ENCODE measurements at regions not wholly inside any gene's neighbourhood (a gene's known extent, or its start where the extent isn't known, plus 50 kb on each side); places are given as distances from the start of the nearest gene placed in this dataset.
"Not testable (repeated sequence)": the region's sequence is repeated elsewhere in the genome, so short reads cannot be mapped to it uniquely, and the experiment has no call there.

DNA sequence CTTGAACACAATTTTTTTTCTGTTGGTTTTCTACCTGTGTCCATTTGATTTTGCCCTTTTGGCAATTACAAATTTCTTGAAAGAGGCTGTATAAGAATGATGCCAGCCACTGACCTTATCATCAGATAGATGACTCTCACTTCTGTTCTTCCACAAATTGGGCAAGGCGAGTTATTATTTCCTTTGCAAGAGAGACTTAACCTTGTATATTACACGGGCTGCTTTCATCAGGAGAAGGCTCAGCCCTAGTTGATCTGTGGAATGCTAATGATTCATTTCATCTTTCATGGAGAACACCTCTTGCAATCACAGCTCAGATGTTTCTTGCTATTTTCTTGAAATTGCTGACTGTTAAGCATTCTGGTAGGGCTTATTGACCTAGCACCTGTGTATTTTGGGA is 1155.4 kb downstream of the STIM2 start:
- Mint-ChIP-seq H3K27me3 (no peaks in the 10 kb centered on the region), H3K36me3 (ENCODE audit: low read depth) (no peaks in the 10 kb centered on the region), H3K9me3 (peaks cover 11% of the 10 kb centered on the region), H3K4me3 (no peak overlapping the region), H3K27ac (no peak overlapping the region), H3K4me1 (ENCODE audit: low read depth) (no peaks in the 10 kb centered on the region)
- TF ChIP-seq, protein P1, sequence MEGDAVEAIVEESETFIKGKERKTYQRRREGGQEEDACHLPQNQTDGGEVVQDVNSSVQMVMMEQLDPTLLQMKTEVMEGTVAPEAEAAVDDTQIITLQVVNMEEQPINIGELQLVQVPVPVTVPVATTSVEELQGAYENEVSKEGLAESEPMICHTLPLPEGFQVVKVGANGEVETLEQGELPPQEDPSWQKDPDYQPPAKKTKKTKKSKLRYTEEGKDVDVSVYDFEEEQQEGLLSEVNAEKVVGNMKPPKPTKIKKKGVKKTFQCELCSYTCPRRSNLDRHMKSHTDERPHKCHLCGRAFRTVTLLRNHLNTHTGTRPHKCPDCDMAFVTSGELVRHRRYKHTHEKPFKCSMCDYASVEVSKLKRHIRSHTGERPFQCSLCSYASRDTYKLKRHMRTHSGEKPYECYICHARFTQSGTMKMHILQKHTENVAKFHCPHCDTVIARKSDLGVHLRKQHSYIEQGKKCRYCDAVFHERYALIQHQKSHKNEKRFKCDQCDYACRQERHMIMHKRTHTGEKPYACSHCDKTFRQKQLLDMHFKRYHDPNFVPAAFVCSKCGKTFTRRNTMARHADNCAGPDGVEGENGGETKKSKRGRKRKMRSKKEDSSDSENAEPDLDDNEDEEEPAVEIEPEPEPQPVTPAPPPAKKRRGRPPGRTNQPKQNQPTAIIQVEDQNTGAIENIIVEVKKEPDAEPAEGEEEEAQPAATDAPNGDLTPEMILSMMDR (IDR thresholded peaks at IDR 0.05): no peak
- DNase-seq (no peak), ATAC-seq (ENCODE audit: poor library complexity) (no peak)
- ChIA-PET POLR2A (no interaction called here), CTCF (no interaction called here)
- no peaks in the 10 kb centered on the region for H3K4me1 ChIP-seq (ENCODE audit: insufficient read depth, low read length)
- no peak overlapping the region for H3K4me3 ChIP-seq (ENCODE audit: low read length)
- no peaks in the 10 kb centered on the region for H3K27me3 ChIP-seq (ENCODE audit: control insufficient read depth in 1 of 2, insufficient read depth in 2 of 2, low read length in 2 of 2)
- H3K27ac ChIP-seq (ENCODE audit: low read depth in 1 of 2, low read length in 2 of 2): no peak overlapping the region
- intact Hi-C loops (cut with DNase I, micrococcal nuclease): no loop called here
- H3K36me3 ChIP-seq (ENCODE audit: insufficient read depth, low read length): no peaks in the 10 kb centered on the region
- H3K9me3 ChIP-seq (ENCODE audit: control insufficient read depth in 1 of 2, insufficient read depth in 1 of 2, low read length in 2 of 2): peaks cover 7 to 12% of the 10 kb centered on the region in 2 experiments

DNA sequence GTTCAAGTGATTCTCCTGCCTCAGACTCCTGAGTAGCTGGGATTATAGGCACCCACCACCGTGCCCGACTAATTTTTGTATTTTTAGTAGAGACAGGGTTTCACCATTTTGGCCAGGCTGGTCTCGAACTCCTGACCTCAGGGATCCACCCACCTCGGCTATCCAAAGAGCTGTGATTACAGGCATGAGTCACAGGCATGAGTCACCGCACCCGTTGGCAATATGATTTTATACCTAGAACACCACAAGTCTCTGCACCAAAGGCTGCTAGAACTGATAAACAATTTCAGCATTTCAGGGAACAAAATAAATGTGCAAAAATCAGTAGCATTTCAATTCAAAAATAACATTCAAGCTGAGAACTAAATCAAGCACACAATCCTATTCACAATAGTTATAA is 1177.6 kb downstream of the STIM2 start:
- H3K27ac ChIP-seq (ENCODE audit: low read depth in 1 of 2, low read length in 2 of 2); H3K4me3 ChIP-seq (ENCODE audit: low read length); CTCF ChIA-PET; POLR2A ChIA-PET; H3K4me3 Mint-ChIP-seq; H3K27me3 Mint-ChIP-seq; H3K27me3 ChIP-seq (ENCODE audit: control insufficient read depth in 1 of 2, insufficient read depth in 2 of 2, low read length in 2 of 2); H3K36me3 Mint-ChIP-seq (ENCODE audit: low read depth); H3K27ac Mint-ChIP-seq; ATAC-seq (ENCODE audit: poor library complexity); H3K36me3 ChIP-seq (ENCODE audit: insufficient read depth, low read length); H3K9me3 ChIP-seq (ENCODE audit: control insufficient read depth in 1 of 2, insufficient read depth in 1 of 2, low read length in 2 of 2); intact Hi-C loops (cut with DNase I, micrococcal nuclease); DNase-seq; H3K4me1 ChIP-seq (ENCODE audit: insufficient read depth, low read length); H3K4me1 Mint-ChIP-seq (ENCODE audit: low read depth): not testable (repeated sequence)
- H3K9me3 Mint-ChIP-seq: peaks cover 14% of the 10 kb centered on the region

DNA sequence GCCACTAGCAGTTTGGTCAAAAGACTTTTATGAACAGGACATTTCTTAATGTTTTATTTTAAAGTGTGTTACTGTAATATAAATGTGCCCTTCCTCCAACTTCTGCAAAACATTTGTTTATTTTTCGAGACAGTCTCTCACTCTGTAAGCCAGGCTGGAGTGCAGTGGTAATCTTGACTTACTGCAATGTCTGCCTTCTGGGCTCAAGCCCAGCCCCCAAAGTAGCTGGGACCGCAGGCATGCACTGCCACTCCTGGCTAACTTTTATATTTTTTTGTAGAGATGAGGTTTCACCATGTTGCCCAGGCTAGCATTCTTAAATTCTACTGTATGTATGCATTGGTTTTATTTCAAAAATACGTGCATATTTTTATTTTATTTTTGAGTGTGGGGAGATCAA is 1201.9 kb downstream of the STIM2 start:
- Mint-ChIP-seq H3K4me1 (ENCODE audit: low read depth) (no peaks in the 10 kb centered on the region), H3K36me3 (ENCODE audit: low read depth) (no peaks in the 10 kb centered on the region), H3K9me3 (peaks cover 5% of the 10 kb centered on the region), H3K27ac (no peak overlapping the region), H3K4me3 (no peak overlapping the region), H3K27me3 (no peaks in the 10 kb centered on the region)
- ChIA-PET CTCF (no interaction called here), POLR2A (no interaction called here)
- peaks cover 0 to 3% of the 10 kb centered on the region in 2 experiments for H3K9me3 ChIP-seq (ENCODE audit: control insufficient read depth in 1 of 2, insufficient read depth in 1 of 2, low read length in 2 of 2)
- intact Hi-C loops (cut with DNase I, micrococcal nuclease): no loop called here
- no peak for ATAC-seq (ENCODE audit: poor library complexity)
- no peak overlapping the region for H3K4me3 ChIP-seq (ENCODE audit: low read length)
- no peak for DNase-seq
- no peaks in the 10 kb centered on the region for H3K4me1 ChIP-seq (ENCODE audit: insufficient read depth, low read length)
- no peaks in the 10 kb centered on the region for H3K27me3 ChIP-seq (ENCODE audit: control insufficient read depth in 1 of 2, insufficient read depth in 2 of 2, low read length in 2 of 2)
- H3K36me3 ChIP-seq (ENCODE audit: insufficient read depth, low read length): no peaks in the 10 kb centered on the region
- TF ChIP-seq, protein P1 (IDR thresholded peaks at IDR 0.05): no peak
- H3K27ac ChIP-seq (ENCODE audit: low read depth in 1 of 2, low read length in 2 of 2): no peak overlapping the region

DNA sequence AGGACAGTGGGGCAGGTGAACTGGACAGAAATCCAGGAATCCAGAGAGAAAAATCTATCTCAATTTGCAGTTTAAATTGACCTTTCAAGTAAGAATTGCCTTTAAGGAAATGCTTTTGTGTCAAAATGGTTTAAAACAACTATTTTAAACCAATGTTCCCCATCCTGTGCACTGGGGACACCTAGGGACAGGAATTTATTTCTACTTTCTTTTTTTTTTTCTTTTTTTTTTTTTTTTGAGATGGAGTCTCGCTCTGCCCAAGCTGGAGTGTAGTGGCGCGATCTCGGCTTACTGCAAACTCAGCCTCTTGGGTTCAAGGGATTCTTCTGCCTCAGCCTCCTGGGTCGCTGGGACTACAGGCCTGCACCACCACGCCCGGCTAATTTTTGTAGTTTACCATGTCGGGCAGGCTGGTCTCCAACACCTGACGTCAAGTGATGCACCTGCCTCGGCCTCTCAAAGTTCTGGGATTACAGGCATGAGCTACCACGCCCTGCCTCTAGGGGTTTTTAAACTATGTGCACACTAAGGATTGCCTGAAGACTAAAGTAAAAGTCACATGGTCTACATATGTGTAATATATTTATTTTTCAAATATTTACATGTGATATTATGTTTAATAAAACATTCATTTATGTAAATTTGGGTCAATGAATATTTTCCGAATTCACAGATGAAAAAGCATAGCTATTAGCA is 1213.4 kb downstream of the STIM2 start:
- no peak for ATAC-seq (ENCODE audit: poor library complexity)
- Histone ChIP-seq H3K9me3 (ENCODE audit: control insufficient read depth in 1 of 2, insufficient read depth in 1 of 2, low read length in 2 of 2) (peaks cover 0 to 9% of the 10 kb centered on the region in 2 experiments), H3K27ac (ENCODE audit: low read depth in 1 of 2, low read length in 2 of 2) (no peak overlapping the region), H3K4me3 (ENCODE audit: low read length) (no peak overlapping the region), H3K27me3 (ENCODE audit: control insufficient read depth in 1 of 2, insufficient read depth in 2 of 2, low read length in 2 of 2) (no peaks in the 10 kb centered on the region), H3K4me1 (ENCODE audit: insufficient read depth, low read length) (no peaks in the 10 kb centered on the region), H3K36me3 (ENCODE audit: insufficient read depth, low read length) (no peaks in the 10 kb centered on the region)
- Mint-ChIP-seq H3K4me1 (ENCODE audit: low read depth) (no peaks in the 10 kb centered on the region), H3K4me3 (no peak overlapping the region), H3K27ac (no peak overlapping the region), H3K9me3 (peaks cover 2% of the 10 kb centered on the region), H3K36me3 (ENCODE audit: low read depth) (no peaks in the 10 kb centered on the region), H3K27me3 (no peaks in the 10 kb centered on the region)
- intact Hi-C loops (cut with DNase I, micrococcal nuclease): no loop called here
- CTCF ChIA-PET: no interaction called here
- TF ChIP-seq, protein P1 (IDR thresholded peaks at IDR 0.05): no peak
- POLR2A ChIA-PET: no interaction called here
- no peak for DNase-seq

Data from CD4-positive, alpha-beta T cell (primary cell).